ENCODE measurements at regions not wholly inside any gene's neighbourhood (a gene's known extent, or its start where the extent isn't known, plus 50 kb on each side); places are given as distances from the start of the nearest gene placed in this dataset.

DNA sequence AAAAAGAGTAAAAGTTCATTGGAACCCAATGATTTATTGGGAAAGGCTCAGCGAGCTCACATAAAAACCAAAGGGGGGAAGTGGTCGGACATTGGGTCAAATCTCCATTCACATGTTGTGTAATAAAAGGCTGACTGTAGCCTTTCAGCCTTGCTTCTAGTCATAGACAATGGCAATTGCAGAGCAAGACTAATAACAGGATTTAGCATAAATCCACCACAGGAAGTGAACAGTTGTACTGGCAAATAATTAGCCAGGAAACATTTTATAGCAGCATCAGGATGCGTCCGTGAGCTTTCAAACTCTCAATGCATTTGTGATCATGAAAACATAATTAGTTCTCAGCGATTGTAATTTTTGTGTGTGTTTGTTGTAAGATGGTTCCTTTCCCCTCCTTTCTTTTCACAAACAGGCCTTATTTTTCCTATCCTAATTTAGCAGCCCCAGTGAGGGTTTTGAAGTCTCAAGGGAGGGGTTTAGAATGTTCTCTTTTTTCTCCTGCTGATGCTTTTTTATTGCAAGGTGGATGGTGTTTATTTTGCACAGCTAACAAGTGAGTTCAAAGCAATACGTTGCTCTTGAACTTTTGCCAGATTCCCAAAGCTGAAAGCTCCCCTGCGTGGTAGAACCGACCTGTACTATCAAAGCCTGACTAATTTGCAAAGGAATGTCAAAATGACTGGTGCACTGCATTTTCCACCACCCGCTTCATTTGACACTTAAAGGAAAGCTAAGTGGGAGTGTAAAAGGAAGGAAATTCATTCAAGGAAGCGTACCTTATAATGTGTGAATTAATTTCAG, 105.6 kb downstream of the SPRY2 start:
- no peak for DNase-seq

DNA sequence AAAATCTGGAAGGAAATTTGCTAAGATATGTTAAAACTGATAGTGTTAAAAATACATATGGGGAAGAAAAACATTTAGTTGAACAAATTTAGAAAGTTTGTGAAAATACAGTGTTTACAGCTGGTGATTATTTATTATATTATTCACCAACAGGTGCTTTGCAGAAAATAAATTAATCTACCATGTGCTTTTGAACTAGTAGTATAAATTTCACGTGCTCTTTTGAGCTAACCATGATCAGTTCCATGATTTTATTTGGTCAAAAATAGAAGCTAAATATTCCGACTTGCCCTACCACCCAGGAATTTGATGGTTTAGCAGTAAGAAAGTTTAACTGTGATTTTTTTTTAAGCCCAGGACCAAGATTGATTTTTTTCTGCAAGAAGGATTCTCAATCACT, 113.3 kb downstream of the SPRY2 start:
- no peak for DNase-seq

DNA sequence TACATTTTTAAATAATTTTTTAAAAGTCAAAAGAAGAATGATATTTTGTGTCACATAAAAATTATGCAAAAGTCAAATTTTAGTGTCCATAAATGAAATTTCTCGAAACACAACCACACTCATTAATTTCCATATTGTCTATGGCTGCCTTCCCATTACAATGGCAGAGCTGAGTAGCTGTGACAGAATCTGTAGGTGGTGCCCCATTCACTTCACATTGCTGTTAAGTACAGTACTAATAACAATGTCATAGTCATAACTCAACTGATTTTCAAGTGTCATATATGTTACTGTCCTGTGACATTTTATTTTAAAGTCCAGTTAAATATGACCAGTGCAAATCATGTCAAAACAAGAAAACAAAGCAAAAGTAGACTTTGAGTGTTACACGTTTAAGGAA, 114.3 kb downstream of the SPRY2 start:
- DNase-seq, result no peak

DNA sequence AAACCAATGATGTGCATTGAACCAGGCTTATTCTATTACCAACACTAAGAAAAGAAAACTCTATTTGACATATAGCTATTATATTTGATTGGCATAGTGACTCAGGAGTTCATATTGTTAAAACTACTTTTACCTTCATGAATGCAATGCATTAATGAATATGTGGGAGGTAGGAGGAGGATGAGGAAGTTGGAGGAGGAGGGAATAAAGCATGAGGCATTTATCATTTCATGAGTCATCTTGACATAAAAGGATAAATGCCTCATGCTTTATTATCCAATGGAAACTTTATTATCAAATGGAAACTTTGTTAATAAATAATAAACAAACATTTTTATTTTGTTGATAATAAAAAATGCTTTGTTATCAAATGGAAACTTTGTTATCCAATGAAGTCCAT, 116.5 kb downstream of the SPRY2 start:
- no peak for DNase-seq

DNA sequence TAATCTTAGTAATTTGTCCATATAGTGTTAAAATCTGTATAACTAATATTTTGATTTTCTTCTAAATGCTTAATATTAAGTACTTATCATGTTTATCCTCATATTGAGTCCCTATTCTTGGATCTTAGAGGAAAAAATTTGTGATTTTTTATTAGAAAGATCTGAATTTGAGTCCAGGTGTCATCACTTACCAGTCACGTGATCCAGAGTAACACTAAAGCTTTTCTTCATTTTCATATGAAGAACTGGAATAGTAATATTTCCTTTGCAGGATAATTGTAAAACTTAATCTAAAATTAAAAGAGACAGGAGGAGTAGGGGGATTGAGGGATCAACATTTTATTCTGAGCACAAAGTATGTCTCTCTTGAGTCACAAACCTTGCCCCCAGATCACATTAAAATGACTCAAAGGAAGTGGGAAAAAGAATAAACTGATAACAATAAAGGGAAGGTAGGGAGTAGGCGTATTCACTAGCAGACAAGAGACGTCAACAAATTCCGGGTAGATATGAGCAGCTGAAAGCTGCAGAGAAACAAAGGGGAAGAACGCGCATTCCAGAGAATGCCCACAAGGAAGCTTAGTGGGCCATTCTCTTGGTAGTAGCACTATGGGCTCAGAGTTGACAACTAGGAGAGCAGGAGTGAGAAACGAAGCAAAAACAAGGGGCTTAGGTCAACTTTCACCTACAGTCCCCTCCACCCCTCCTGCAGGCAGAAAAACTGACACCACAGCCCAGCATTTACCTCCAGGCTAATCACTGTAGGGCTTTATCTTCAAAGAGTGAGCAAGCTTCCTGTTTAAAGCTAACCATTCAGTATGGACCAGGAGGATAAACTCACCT, 123.1 kb downstream of the SPRY2 start:
- no peak for DNase-seq

DNA sequence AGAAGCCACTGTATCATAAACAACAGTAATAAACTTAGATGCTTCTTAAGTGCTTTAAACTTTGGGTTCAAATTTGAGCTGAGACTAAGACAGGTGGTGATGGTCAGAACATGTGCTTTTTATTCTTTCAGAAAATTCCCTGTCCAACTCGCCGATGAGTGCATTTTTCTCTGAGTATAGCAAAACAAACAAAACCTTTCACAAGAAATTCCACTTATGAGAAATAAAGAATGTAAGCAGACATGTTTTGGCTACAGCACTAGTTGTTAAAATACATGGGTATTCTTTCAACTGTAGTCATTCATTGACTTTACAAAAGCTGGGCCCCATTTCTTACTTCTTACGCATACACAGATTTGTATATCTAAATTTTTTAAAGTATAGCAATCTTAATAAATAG, 125.6 kb downstream of the SPRY2 start:
- DNase-seq, result no peak

DNA sequence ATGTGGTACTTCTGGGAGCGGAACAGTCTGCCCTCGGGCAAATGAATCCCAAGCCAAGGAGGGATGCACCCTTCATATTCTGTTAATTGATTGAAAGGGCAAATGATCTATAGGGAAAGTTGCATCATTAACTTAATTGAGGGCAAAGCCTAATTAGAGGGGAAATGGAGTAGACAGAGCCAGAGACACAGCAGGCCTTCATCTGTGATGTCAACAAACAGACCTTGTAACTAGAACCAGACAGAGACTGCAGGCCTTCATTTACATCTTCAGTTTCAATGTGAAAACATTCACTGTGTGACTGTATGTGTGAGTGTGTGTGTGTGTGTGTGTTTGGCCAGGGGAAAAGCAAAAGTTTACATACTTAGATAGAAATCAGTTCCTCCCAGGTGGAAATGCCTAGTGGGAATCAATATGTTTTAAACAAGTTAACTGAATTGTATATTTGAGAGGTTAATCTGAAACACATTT, 126.4 kb downstream of the SPRY2 start:
- no peak for DNase-seq

DNA sequence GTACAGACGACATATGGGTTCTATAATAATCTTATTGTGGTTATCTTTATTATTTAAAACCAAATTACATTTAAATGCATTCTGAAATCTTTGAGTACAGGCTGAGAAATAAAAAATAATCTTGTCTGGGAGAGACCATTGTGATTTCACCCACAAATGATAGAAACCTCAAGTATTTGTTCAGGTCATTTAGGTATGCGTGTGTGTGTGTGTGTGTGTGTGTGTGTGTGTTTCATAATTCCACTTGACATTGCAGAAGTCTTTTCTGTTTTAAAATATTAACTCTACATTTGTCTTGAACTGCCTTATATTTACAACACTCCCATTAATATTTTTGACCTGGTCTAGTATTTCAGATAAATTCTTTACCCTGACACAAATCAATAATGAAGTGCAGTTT, 126.9 kb downstream of the SPRY2 start:
- no peak for DNase-seq

DNA sequence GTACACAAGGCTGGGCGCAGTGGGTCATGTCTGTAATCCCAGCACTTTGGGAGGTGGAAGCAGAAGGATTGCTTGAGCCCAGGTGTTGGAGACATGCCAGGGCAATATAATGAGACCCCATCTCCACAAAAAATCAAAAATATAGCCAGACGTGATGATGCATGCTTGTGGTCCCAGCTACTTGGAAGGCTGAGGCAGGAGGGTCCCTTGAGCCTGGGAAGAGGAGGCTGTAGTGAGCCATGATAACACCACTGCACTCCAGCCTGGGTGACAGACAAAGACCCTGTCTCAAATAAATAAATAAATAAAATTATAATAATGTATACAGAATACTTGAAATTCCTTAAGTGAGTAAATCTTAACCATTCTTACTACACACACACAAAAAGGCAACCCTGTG, 127.7 kb downstream of the SPRY2 start:
- no peak for DNase-seq

DNA sequence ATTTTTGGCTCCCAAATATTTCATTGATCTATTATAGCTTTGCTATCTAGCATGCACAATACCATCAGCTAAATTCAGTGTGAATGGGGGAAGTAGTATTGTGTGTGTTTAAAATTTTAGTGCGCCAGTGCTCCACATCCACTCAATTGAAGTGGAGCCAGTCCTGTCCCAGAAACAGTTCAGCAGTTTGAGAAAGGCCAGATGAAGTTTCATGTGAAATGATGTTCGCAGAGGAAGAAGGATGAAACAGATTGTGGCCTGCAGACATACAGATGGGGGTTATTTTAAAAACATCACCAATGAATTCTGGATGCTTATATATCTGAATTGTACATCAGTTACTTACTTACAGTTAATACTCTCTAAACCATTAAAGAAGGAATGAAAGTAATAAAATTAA, 129.4 kb downstream of the SPRY2 start:
- no peak for DNase-seq

DNA sequence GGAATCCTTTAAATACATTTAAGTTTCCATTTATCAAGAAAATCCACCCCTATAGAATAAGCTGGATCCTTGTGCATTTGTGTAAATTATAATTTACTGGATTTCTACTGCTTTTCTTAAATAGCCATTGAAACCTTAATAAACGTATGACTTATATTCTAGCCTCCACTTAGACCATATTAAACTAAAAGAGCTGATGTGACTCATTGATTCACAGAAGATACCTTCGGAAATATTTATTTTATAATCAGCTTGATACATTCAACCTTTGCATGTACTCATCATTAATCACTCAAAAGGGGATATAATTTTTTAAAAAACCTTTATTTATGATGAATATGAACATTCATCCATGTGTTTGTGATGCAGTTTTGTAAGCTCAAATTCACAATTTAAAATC, 136.3 kb downstream of the SPRY2 start:
- DNase-seq, result no peak

DNA sequence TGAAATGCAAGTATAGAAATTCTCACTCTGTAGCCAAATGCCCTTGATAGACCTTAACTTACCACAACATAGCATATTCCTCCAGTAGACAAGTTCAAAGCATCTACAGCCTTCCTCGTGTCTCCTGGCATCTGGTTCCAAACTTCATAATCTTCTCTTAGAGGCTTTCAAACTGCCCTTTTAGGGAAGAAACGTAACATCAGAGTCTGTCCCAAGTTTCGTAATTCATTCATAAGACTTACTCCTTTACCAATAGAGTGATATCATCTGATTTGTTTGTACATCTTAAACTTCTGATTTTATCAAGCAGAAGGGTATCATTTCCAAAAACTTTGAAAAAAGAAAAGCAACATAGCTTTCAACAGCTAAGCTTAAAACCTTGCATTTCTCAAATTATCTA, 137.4 kb downstream of the SPRY2 start:
- no peak for DNase-seq

DNA sequence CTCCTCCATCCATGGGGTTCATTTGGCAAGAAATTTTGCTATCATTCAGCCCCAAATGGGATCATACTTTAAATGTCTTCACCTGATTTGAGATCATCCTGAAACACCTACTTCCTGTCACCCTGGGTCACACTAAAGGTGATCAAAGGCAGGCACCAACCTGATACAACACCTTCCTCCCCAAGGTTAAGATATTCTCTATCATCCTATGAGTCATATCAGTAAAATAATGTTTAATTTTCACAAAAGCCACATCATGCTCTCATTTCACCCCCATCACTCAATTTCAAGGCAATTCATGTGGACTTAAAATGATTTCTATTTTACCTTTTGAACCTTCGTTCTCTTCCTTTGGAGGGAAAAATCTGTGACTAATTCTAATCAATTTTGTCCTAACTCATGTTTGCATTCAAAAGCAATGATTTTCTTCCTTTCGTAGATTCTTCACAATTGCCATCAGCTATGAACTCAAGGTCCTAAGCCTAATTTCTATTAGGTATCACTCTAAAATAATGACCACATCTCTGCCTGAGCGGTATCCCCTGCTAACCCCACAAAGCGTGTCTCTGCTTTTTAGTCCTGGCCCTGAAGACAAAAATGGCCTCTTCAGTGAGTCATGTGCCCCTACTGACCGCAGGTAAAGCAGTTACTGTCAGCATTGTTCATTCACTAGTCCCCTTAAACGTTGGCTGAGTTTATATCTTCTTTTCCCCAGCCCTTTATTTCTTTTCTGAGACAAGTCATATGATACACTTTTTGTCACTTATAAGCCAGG, 139.0 kb downstream of the SPRY2 start:
- no peak for DNase-seq

DNA sequence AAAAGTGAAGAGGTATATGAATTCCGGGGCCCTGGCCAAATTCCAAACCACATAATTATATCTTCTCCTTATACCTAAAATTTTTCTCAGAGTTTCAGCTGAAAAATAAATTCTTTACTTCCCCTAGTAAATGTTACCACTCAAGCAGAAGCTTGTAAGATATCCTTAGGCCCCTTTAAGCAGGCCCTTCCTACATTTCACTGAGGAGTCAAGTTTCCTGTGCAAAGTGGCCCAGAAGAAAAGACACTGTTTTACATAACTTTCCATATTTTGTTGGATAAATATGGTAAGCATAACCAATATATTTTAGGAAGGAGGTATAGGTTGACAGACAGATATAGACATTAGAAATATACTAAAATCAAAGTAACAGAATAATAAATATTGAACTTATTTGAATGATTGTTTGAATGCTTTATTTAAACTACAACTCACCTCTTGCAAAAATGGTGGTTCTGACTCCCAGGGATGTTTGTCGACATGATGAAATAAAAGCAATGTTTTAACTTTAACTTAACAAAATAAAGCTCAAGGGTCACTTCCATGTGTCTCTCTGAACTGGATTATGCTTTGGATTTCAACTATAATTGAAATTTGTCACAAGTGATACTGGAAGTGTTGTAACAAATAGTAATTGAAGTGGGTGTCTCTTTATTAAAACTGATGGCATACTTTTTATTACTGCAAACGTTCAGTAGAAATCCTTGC, 141.2 kb downstream of the SPRY2 start:
- DNase-seq, result no peak

DNA sequence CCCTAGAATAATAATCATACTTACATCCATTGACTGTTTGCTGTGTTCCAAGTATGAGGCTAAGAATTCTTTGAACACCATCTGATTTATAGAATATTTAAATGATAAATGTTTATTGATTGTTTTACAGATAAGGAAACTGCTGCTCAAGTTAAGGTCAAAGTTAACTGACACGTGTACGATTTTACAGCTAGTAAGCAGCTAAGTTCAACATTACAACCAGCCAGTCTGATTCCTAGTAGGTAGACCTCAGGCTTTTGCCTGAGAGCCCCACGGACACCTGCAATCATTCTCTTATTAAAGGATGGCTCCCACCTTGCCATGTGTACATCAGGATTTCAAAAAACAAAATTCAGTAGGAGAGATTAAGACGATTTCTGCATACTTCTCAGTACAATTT, 141.9 kb downstream of the SPRY2 start:
- DNase-seq, result no peak

DNA sequence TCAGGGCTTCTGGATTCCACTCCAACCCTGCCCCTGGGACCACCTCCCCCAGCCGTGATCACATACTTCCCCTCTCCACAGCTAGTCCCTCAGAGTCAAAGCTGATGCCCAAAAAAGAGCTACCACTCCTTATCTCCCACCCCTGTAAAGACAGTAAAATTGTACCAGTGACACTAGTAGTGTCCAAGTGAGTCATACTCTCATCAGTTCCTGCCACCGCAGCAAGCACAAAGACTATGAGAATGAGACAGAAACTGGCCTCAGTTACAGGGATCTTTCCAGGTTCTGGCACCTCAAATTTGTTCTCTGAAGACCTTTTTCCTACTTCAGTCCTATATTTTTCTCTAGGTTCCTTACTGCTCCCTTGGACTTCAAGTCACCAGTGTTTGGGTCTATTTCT, 144.2 kb downstream of the SPRY2 start:
- no peak for DNase-seq

DNA sequence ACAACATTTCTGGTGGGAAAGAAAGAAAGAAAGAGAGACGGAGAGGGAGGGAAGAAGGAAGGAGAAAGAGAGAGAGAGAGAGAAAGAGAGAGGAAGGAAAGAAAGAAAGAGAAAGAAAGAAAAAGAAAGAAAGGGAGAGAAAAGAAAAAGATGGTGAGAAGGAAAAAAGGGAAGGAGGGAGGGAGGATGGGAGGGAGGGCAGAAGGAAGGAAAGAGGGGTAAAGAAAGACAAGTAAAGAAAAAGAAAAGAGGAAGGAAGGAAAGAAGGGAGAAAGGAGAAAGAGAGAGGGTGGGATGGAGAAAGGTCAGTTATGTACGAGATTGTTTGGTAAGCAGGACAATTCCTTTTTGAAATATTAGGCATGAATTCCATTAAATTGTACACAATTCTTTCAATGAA, 145.3 kb downstream of the SPRY2 start:
- DNase-seq, result no peak

DNA sequence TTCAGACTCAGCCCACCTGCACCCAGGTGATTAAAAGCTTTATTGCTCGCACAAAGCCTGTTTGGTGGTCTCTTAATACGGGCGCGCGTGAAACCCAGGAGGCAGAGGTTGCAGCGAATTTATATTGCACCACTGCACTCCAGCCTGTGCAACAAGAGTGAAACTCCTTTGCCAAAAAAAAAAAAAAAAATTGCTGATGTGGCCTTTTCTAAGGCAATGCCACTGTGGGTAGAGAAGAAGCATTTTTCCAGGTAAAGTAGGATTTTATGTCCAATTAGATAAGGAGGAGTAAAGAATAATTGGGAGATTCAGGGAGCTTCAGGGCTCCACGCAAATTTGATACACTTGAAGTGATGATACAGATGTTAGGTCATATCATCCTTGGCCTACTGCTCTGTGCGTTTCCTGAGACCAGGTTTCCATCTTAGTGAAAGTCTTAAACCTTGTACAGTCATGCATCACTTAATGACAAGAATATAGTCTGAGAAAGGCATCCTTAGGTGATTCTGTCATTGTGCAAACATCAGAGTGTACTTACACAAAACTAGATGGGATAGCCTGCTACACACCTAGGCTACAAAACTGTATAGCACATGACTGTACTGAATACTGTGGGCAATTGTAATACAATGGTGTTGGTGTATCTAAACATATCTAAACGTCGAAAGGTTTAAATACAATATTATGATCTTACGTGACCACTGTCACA, 150.9 kb downstream of the SPRY2 start:
- DNase-seq, result no peak

DNA sequence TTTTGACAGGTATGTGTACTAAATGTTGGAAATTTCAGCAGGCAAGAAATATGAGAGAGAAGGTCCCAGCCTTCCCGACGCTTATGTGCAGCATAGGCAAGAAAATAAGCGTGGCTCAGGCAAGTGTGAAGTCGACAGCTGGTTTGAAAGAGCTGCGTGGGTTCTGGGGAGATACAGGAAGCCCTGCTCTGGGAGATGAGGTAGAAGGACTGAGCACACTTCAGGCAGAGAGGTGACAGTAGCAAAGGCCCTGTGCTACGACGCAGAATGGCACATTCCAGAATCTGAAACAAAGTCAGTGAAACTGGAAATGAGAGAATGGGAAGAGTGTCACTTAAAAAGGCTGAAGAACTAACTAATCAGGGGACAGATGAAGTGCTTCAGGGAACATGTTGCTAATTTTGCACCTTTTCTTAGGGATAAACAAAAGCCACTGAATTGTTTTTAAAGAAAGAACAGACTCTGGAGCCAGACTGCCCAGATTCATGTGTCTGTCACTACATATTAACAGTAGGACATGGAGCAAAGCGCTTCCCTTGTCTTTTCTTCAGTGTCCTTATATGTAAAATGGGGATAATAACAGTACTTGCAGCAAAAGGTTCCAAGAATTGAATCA, 160.1 kb downstream of the SPRY2 start:
- no peak for DNase-seq

DNA sequence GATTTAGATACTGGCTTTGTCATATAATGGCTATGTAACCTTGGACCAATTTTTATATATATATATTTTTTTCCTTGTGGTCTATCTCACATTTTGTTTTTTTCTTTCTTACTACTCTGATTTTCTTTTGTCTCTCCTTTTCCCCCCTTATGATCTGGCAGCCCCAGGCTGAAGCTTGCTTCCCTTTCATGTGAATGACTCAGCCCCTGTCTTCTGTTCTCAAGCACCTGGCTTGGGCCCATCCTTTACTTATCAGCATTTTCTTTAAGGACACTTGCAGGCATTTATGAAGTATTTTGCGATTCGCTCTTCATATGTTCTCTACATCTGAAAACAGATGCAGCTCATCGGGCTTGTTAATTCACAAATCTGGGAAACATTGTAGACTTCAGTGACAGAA, 163.6 kb downstream of the SPRY2 start:
- no peak for DNase-seq

DNA sequence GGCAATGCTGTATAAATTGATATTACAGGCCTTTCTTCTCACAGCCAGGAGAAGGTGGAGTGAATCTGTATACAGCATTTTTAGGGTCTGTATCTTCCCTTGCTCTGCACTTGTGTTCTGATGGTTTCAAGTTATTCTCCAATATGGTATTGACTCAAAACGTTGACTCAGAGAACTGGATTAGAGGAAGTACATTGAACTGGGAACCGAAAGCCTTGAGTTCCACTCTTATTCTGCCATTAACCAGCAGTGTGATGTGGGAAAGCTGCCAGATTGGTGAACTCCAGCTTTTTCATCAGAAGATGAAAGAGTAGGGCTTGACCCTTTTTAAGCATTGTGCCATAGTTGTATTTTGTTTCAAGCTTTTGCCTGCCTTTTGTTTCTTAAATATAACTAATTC, 167.7 kb downstream of the SPRY2 start:
- no peak for DNase-seq

DNA sequence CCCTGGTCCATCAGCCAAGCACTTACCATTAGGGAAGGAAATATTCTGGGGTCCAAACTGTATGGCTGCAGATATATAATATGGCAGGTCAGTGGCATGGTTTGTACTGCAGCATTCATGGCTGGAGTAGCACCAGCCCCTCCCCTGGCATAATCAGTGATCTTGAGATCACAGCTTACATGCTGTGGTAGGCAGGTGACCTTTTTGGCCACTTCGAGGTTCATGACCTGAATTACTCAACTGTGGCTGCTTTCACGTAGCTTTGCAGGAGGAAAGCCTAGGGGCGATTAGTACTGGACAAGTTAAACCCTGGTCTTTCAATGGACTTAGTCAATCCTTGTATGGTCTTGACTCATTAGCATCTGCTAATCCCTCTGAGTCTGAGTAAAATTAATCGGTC, 169.8 kb downstream of the SPRY2 start:
- no peak for DNase-seq
